Stimulated activated CD8-positive, alpha-beta memory T cell treated with anti-CD3 and anti-CD28 coated beads, Interleukin-7, amount 100 ng/mL, for 48 hours (primary cell): ENCODE measurements at regions not wholly inside any gene's neighbourhood (a gene's known extent, or its start where the extent isn't known, plus 50 kb on each side); places are given as distances from the start of the nearest gene placed in this dataset.
"Not testable (repeated sequence)": the region's sequence is repeated elsewhere in the genome, so short reads cannot be mapped to it uniquely, and the experiment has no call there.

Experiments
- DNase-seq, 2 donors: peaks; one replicate each; pipeline ENCODE4 v3.0.0-alpha.2; 2020; ENCODE audit warnings: low read depth in 1 of 2; ENCODE audit errors: extremely low read depth in 1 of 2

GRCh38 chr2:45120546-45120945, 111.3 kb upstream of the SIX2 start:
- no peak for DNase-seq

DNA sequence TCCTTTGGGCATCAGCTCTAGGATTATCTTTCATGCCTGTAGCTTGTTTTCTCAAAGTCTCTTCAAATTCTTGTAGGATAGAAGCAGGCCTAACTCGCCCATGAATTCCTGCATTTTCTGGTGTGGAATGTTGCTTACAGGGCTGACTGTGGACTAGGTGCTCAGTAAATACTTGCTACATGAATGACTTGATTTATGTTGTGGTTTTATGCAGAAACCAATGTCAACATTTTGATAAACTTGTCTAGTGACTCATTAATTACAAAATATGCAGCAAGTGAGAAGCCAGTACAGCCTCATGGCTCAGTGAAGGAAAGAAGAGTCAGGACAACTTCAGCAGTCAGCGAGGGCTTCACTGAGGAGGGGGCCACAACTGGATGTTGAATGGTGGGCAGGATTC, 110.6 kb upstream of the SIX2 start:
- no peak for DNase-seq

DNA sequence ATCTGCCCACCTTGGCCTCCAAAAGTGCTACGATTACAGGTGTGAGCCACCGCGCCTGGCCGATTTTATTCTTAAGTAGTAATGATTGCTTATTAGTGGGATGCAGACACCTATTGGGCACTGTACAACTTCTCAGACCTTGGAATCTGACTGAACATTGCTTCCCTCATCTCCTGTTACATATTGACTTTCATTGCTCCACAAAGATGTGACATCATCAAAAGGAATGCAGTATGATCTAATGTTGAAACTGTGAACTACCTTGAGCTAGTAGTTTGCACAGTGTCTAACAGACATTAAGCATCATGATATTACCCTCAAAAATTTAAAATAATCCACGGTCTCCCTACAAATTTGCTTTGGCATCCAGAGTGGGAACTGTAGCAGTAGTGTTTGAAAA, 109.8 kb upstream of the SIX2 start:
- no peak for DNase-seq

- DNase-seq = no peak
Measured at GRCh38 chr2:45117383-45117782, 108.1 kb upstream of the SIX2 start.

GRCh38 chr2:45115181-45115580, 105.9 kb upstream of the SIX2 start:
- no peak for DNase-seq

DNA sequence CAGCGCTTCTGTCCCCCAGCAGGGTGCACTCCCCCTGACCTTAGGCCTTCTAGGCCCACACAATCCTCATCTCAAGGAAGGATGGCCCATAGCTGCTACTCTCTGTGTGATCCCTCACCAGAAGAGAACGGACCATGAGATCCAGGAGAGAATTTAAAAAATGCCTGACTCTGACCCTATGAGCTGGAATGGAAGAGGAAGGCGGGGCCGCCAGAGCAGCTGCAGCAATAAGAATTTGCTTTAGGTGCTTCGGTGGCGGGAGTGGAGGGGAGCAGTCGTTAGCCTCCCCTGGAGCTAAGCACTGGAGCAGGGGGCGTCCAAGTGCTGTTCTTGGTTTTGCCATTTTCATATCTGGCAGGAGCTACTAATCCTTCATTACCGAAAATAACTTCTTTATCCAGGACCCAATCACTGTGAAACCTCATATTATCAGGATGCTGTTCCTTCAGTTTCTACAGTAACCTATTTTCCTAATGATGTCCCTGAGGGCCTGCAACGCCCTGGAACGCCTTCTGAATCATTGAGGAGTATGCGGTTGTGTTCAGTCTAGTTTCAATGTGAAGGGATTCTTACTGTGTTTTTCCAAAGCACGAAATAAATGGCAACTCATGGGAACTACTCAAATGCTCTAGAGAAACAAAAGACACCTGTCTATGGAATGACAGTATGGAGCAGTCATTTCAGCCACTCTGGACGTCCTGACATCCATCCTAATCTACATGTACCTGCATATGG, 105.1 kb upstream of the SIX2 start:
- no peak for DNase-seq

DNA sequence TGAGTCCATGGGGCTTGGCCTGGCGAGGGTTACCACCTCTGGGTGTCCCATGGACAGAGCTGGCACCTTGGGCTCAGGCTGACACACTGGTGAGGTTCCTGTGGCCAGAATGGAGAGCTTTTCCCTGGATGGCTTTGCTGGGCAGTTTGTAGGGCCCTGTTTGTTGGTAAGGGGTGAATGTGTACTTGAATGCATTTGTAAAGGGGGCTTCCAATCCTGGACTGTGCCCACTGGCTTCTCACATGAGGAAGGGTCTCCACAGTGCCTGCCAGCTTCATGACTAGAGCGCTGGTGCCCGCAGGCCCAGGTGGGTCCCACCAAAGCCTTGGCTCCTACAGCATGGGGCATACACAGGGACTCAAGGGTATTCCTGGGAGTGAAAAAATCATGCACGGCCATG, 103.5 kb upstream of the SIX2 start:
- no peak for DNase-seq

GRCh38 chr2:45105050-45105582, 95.9 kb upstream of the SIX2 start:
- DNase-seq = no peak

DNA sequence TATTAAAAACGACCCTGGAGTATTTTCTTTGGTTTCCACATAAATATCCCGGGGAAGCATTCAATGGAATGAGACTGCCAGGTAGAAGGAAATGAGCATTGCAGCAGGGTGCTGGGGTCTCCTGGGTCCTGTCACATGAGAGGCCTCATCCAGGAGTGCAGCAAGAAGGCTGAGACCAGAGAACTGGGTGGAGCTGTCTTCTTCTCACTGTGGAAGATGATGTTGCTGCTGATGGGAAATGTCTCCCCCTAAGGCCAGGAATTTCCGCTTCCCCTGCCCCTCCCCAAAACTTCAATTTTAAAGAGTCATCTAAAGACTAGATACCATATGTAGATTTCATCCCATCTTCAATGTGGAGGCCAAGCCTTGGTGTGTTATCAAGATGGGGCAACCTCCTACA, 95.2 kb upstream of the SIX2 start:
- DNase-seq = no peak

GRCh38 chr2:45103351-45104345, 94.4 kb upstream of the SIX2 start:
- DNase-seq = no peak

- DNase-seq = no peak
Measured at GRCh38 chr2:45102579-45103117, 93.4 kb upstream of the SIX2 start.

- no peak for DNase-seq
Measured at GRCh38 chr2:45102141-45102540, 92.9 kb upstream of the SIX2 start.

GRCh38 chr2:45096996-45097395, 87.7 kb upstream of the SIX2 start:
- DNase-seq = no peak

DNA sequence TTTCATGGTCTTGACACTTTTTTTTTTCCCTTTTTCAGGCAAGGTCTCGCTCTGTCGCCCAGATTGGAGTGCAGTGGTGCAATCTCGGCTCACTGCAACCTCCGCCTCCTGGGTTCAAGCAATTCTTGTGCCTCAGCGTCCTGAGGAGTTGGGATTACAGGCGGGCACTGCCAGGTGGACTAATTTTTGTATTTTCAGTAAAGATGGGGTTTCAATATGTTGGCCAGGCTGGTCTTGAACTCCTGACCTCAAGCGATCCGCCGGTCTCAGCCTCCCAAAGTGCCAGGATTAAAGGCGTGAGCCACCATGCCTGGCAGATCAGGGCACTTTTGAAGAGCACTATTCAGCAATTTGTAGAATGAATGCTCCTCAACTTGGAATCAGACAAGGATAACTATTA, 86.8 kb upstream of the SIX2 start:
- not testable (repeated sequence) for DNase-seq

- no peak for DNase-seq
Measured at GRCh38 chr2:45093663-45094062, 84.4 kb upstream of the SIX2 start.

DNA sequence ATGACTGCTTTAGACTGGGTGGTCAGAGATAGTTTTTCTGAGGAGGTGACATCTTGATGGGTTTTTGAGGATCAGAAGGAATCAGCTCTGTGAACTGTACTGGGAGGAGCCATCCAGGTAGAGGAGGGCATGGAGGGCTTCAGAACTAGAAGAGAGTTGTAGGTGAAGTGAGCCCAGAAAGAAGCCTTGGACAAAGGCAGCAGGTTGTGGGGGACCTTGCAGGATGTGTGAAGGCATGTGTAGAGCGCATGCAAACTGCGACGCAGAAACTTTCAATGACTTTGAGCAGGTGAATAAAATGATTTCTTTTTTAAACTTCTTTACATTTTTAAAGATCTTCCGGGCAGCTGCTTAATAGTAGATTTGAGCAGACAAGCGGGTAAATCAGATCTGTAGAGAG, 83.9 kb upstream of the SIX2 start:
- no peak for DNase-seq

- DNase-seq = no peak
Measured at GRCh38 chr2:45089554-45090261, 80.5 kb upstream of the SIX2 start.

- DNase-seq = no peak
Measured at GRCh38 chr2:45085487-45085886, 76.2 kb upstream of the SIX2 start.

- DNase-seq = no peak
Measured at GRCh38 chr2:45084361-45085020, 75.2 kb upstream of the SIX2 start.

DNA sequence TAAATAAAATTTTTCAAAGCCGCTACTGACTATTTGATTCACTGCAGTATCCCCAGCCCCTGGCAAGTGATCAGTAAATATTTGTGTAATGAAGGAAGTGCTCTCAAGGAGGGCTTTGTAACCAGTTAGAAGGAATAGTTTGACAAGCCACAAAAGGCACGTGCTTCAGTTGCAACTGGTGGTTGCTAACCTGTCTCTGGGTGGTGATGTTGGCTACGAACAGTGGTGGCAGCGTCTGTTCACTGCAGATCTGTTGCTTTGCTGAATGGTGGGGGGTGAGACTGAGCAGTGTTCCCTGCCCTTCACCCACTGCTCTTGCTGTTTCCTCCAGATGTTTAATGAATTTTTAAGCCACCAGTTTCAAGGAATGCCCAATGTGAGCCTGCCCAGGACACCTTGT, 73.9 kb upstream of the SIX2 start:
- DNase-seq = no peak
